ENCODE measurements at regions not wholly inside any gene's neighbourhood (a gene's known extent, or its start where the extent isn't known, plus 50 kb on each side); places are given as distances from the start of the nearest gene placed in this dataset.
"Not testable (repeated sequence)": the region's sequence is repeated elsewhere in the genome, so short reads cannot be mapped to it uniquely, and the experiment has no call there.

GRCh38 chr11:3476937-3477885, 98.3 kb upstream of the ZNF195 start:
- TF ChIP-seq CTCF (IDR thresholded peaks at IDR 0.05; ENCODE audit: control insufficient read depth, extremely low read depth, insufficient read depth) = 0 out of 2 replicates have a peak, but pooled peaks have one; percentile 10
- peak overlapping the region; percentile 39 for H3K4me3 ChIP-seq (ENCODE audit: low read depth, low read length)
- DNase-seq (ENCODE audit: low read depth) = peak; percentile 31

GRCh38 chr11:3476084-3476936, 97.4 kb upstream of the ZNF195 start:
- H3K4me3 ChIP-seq (ENCODE audit: low read depth, low read length) = peak overlapping the region; percentile 39
- not testable (repeated sequence) for DNase-seq (ENCODE audit: low read depth)

GRCh38 chr11:3468963-3469362, 90.0 kb upstream of the ZNF195 start:
- DNase-seq (ENCODE audit: low read depth); H3K4me3 ChIP-seq (ENCODE audit: low read depth, low read length): not testable (repeated sequence)

- not testable (repeated sequence) for H3K4me3 ChIP-seq (ENCODE audit: low read depth, low read length); DNase-seq (ENCODE audit: low read depth)
These were observed 88.7 kb upstream of the ZNF195 start for GRCh38 chr11:3467599-3467998.

- not testable (repeated sequence) for H3K4me3 ChIP-seq (ENCODE audit: low read depth, low read length); DNase-seq (ENCODE audit: low read depth)
These were observed 76.7 kb upstream of the ZNF195 start for GRCh38 chr11:3455666-3456065.

- peak; percentile 48 for DNase-seq (ENCODE audit: low read depth)
- H3K4me3 ChIP-seq (ENCODE audit: low read depth, low read length) = not testable (repeated sequence)
- TF ChIP-seq CTCF (IDR thresholded peaks at IDR 0.05; ENCODE audit: control insufficient read depth, extremely low read depth, insufficient read depth) = peak; percentile 51
These were observed 75.9 kb upstream of the ZNF195 start for GRCh38 chr11:3454844-3455243.

GRCh38 chr11:3453596-3454256, 74.8 kb upstream of the ZNF195 start:
- DNase-seq (ENCODE audit: low read depth); H3K4me3 ChIP-seq (ENCODE audit: low read depth, low read length): not testable (repeated sequence)

GRCh38 chr11:3450822-3451221, 71.9 kb upstream of the ZNF195 start:
- peak; percentile 1 for DNase-seq (ENCODE audit: low read depth)
- H3K4me3 ChIP-seq (ENCODE audit: low read depth, low read length) = not testable (repeated sequence)

- H3K4me3 ChIP-seq (ENCODE audit: low read depth, low read length) = not testable (repeated sequence)
These were observed 66.6 kb upstream of the ZNF195 start for GRCh38 chr11:3445535-3445934.

GRCh38 chr11:3444420-3444744, 65.4 kb upstream of the ZNF195 start:
- DNase-seq (ENCODE audit: low read depth); H3K4me3 ChIP-seq (ENCODE audit: low read depth, low read length): not testable (repeated sequence)

More at GRCh38 chr11:3445535-3445934, 66.6 kb upstream of the ZNF195 start:
- DNase-seq (ENCODE audit: low read depth) = not testable (repeated sequence)

GRCh38 chr11:3443700-3444419, 64.9 kb upstream of the ZNF195 start:
- H3K4me3 ChIP-seq (ENCODE audit: low read depth, low read length) = not testable (repeated sequence)
- peak; percentile 39 for DNase-seq (ENCODE audit: low read depth)

- not testable (repeated sequence) for H3K4me3 ChIP-seq (ENCODE audit: low read depth, low read length); DNase-seq (ENCODE audit: low read depth)
These were observed 58.5 kb upstream of the ZNF195 start for GRCh38 chr11:3437441-3437840.
